ENCODE measurements at regions not wholly inside any gene's neighbourhood (a gene's known extent, or its start where the extent isn't known, plus 50 kb on each side); places are given as distances from the start of the nearest gene placed in this dataset.
"Not testable (repeated sequence)": the region's sequence is repeated elsewhere in the genome, so short reads cannot be mapped to it uniquely, and the experiment has no call there.

DNA sequence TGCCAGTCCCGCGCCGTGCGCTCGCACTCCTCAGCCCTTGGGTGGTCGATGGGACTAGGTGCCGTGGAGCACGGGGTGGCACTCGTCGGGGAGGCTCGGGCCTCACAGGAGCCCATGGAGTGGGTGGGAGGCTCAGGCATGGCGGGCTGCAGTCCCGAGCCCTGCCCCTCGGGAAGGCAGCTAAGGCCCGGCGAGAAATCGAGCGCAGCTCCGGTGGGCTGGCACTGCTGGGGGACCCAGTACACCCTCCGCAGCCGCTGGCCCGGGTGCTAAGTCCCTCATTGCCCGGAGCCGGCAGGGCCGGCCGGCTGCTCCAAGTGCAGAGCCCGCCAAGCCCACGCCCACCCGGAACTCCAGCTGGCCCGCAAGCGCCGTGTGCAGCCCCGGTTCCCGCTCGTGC lies 756.9 kb upstream of the SOX11 start:
- not testable (repeated sequence) for H3K27ac Mint-ChIP-seq; H3K4me3 Mint-ChIP-seq; H3K36me3 Mint-ChIP-seq; ATAC-seq; H3K27me3 Mint-ChIP-seq; H3K4me1 Mint-ChIP-seq (ENCODE audit: low read depth in 2 of 2); DNase-seq (ENCODE audit: low spot score); H3K9me3 Mint-ChIP-seq

GRCh38 chr2:4937550-4937949 lies 754.6 kb upstream of the SOX11 start:
- ATAC-seq (no peak), DNase-seq (ENCODE audit: low spot score) (no peak)
- Mint-ChIP-seq H3K36me3 (peaks cover 11% of the 10 kb centered on the region), H3K27me3 (no peaks in the 10 kb centered on the region), H3K4me1 (ENCODE audit: low read depth in 2 of 2) (no peaks in the 10 kb centered on the region), H3K9me3 (peaks cover 10% of the 10 kb centered on the region), H3K27ac (no peak overlapping the region), H3K4me3 (no peak overlapping the region)

DNA sequence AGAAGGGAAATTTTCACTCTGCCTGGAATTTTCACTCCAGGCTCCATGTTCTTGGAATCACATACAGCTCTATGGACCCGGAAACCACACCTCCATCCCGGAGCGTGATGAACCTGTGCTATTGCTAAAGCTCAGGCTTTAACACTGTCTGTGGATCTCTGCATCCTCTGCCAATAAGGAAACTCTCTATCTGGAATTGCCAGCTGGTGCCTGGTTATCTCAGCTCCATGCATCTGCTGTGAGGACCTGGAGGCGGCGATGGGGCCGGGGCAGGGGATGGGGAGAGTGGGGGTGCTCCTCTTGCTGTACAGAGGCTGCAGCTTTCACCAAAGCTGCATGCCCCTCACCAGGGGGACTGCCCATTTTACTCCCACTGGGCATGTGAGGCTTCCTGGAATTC lies 754.0 kb upstream of the SOX11 start:
- Mint-ChIP-seq H3K4me1 (ENCODE audit: low read depth in 2 of 2) (no peaks in the 10 kb centered on the region), H3K36me3 (peaks cover 11% of the 10 kb centered on the region), H3K9me3 (peaks cover 10% of the 10 kb centered on the region), H3K27ac (no peak overlapping the region), H3K27me3 (no peaks in the 10 kb centered on the region), H3K4me3 (no peak overlapping the region)
- DNase-seq (ENCODE audit: low spot score) (no peak), ATAC-seq (no peak)

DNA sequence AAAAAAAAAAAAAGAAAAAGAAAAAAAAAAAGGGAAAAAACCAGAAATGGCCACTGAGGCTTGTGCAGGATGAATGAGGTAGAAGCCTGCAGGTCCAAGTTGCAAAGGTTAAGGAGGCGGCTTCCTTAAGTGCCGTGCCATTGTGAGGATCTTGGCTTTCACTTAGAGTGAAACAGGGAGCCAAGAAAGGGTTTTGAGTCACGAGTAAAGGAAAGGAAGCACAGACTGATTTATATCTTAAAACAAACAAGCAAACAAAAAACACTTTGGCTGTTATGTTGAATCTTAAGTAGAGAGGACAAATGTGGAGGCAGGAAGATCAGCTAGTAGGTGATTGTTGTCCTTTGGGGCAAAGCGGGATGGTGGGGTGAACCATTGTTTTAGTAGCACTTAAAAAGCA lies 749.7 kb upstream of the SOX11 start:
- DNase-seq (ENCODE audit: low spot score): no peak
- Mint-ChIP-seq H3K4me1 (ENCODE audit: low read depth in 2 of 2) (no peaks in the 10 kb centered on the region), H3K9me3 (peaks cover 6% of the 10 kb centered on the region), H3K27me3 (no peaks in the 10 kb centered on the region), H3K36me3 (peaks cover 7% of the 10 kb centered on the region), H3K27ac (no peak overlapping the region), H3K4me3 (no peak overlapping the region)
- no peak for ATAC-seq

GRCh38 chr2:4947911-4948310 lies 744.3 kb upstream of the SOX11 start:
- ATAC-seq: no peak
- H3K4me1 Mint-ChIP-seq (ENCODE audit: low read depth in 2 of 2): no peaks in the 10 kb centered on the region
- no peak overlapping the region for H3K27ac Mint-ChIP-seq
- no peaks in the 10 kb centered on the region for H3K27me3 Mint-ChIP-seq
- no peak overlapping the region for H3K4me3 Mint-ChIP-seq
- peaks cover 8% of the 10 kb centered on the region for H3K9me3 Mint-ChIP-seq
- no peaks in the 10 kb centered on the region for H3K36me3 Mint-ChIP-seq
- DNase-seq (ENCODE audit: low spot score): no peak

DNA sequence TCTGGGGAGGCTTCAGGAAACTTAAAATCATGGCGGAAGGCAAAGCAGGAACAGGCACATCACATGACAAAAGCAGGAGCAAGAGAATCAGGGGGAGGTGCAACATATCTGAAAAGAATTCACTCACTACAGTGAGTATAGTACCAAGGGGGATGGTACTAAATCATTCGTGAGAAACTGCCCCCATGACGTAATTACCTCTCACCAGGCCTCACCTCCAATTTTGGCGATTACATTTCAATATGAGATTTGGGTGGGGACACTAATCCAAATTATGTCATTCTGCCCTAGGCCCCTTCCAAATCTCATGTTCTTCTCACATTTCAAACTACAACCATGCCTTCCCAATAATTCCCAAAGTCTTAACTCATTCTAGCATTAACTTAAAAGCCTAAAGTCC lies 740.8 kb upstream of the SOX11 start:
- Mint-ChIP-seq H3K9me3 (peaks cover 8% of the 10 kb centered on the region), H3K36me3 (no peaks in the 10 kb centered on the region), H3K4me3 (no peak overlapping the region), H3K4me1 (ENCODE audit: low read depth in 2 of 2) (no peaks in the 10 kb centered on the region), H3K27ac (no peak overlapping the region), H3K27me3 (no peaks in the 10 kb centered on the region)
- ATAC-seq: no peak
- DNase-seq (ENCODE audit: low spot score): no peak

DNA sequence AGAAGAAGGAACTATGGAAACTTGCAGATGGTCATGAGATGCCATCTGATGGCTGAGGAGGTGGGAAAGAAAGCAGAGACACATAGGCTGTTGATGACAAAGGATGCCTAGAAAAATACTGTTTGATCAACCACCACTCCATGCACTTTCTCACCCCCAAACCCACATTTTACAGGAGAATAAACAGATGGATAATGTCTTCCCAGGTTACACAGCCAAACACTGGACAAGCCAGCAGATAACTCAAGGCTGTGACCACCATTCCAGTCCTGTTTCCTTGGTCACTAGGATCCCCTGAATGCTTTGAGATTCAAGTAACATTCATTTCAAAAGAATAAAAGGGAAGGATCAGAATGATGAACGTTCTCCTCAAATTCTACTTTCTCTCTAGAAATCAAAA lies 733.0 kb upstream of the SOX11 start:
- no peak overlapping the region for H3K4me3 Mint-ChIP-seq
- H3K36me3 Mint-ChIP-seq: no peaks in the 10 kb centered on the region
- no peak overlapping the region for H3K27ac Mint-ChIP-seq
- no peaks in the 10 kb centered on the region for H3K27me3 Mint-ChIP-seq
- ATAC-seq (no peak), DNase-seq (ENCODE audit: low spot score) (no peak)
- no peaks in the 10 kb centered on the region for H3K4me1 Mint-ChIP-seq (ENCODE audit: low read depth in 2 of 2)
- H3K9me3 Mint-ChIP-seq: peaks cover 4% of the 10 kb centered on the region

GRCh38 chr2:4962419-4962818 lies 729.8 kb upstream of the SOX11 start:
- no peak overlapping the region for H3K27ac Mint-ChIP-seq
- no peaks in the 10 kb centered on the region for H3K4me1 Mint-ChIP-seq (ENCODE audit: low read depth in 2 of 2)

DNA sequence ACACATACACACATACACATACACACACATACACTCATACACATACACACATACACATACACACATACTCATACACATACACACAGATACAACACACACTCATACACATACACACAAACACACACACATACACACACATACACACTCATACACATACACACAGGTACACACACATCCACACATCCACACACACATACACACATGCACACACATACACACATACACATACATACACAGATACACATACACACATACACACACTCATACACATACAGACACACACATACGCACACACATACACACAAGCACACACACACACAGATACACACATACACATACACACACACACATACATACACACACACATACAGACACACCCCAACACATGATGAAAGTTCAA lies 729.1 kb upstream of the SOX11 start:
- DNase-seq (ENCODE audit: low spot score): no peak
- no peak for ATAC-seq
- no peaks in the 10 kb centered on the region for H3K36me3 Mint-ChIP-seq

More at GRCh38 chr2:4962419-4962818, 729.8 kb upstream of the SOX11 start:
- H3K4me3 Mint-ChIP-seq: no peak overlapping the region
- no peaks in the 10 kb centered on the region for H3K27me3 Mint-ChIP-seq
- H3K36me3 Mint-ChIP-seq: no peaks in the 10 kb centered on the region
- DNase-seq (ENCODE audit: low spot score) (no peak), ATAC-seq (no peak)
- H3K9me3 Mint-ChIP-seq: peaks cover 5% of the 10 kb centered on the region

DNA sequence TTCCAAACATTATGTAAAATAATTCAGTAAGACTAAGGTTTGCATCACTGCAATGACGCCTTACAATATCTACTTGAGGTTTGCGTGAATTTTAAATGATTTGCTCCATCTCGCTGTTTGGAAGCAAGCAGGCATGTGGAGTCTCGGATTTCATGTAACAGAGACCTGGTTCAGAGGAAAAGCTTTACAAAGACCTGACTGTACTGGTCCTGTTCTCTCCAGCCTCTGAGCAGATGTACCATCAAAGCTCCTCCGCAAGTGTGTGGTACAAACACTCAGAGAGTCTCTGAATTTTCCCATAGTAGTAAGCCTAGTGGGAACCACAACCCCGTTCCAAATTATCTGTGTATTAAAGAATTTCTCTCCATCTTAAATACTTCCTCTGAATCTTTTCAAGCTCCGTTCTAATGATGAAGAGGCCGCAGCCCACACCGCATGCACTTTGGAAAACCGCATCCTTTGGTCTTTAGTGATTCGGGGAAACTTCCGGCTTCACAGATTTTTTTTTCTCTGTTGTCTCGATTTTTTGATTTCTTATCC lies 728.1 kb upstream of the SOX11 start:
- Mint-ChIP-seq H3K4me3 (no peak overlapping the region), H3K9me3 (peaks cover 7% of the 10 kb centered on the region), H3K36me3 (no peaks in the 10 kb centered on the region), H3K27ac (no peak overlapping the region), H3K4me1 (ENCODE audit: low read depth in 2 of 2) (no peaks in the 10 kb centered on the region), H3K27me3 (no peaks in the 10 kb centered on the region)
- ATAC-seq (no peak), DNase-seq (ENCODE audit: low spot score) (no peak)

More for the DNA sequence above, 729.1 kb upstream of the SOX11 start:
- no peaks in the 10 kb centered on the region for H3K27me3 Mint-ChIP-seq
- H3K27ac Mint-ChIP-seq: no peak overlapping the region
- H3K4me3 Mint-ChIP-seq: no peak overlapping the region
- peaks cover 7% of the 10 kb centered on the region for H3K9me3 Mint-ChIP-seq
- no peaks in the 10 kb centered on the region for H3K4me1 Mint-ChIP-seq (ENCODE audit: low read depth in 2 of 2)

DNA sequence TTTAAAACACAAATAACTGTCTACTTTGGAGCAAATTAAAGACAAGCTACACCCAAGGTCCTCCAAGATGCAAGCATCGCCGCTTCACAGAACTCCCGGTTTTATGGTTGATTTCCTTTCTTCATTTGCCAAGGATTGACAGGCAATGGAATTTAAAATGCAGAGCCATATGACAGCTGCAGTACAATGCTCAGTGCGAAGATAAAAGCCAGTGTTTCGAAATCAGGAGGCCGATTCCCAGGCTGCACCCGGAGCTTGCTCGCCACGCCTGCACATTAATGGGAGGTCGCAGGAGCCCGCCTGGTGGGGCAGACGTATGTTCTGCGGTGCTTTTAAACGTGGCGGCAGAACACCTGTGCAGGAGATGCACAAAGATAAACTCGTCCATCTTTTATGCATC lies 727.6 kb upstream of the SOX11 start:
- Mint-ChIP-seq H3K4me1 (ENCODE audit: low read depth in 2 of 2) (no peaks in the 10 kb centered on the region), H3K27me3 (no peaks in the 10 kb centered on the region), H3K36me3 (no peaks in the 10 kb centered on the region), H3K4me3 (no peak overlapping the region), H3K27ac (no peak overlapping the region), H3K9me3 (peaks cover 7% of the 10 kb centered on the region)
- no peak for ATAC-seq
- DNase-seq (ENCODE audit: low spot score): no peak

GRCh38 chr2:4965556-4966320 lies 726.4 kb upstream of the SOX11 start:
- Mint-ChIP-seq H3K4me3 (no peak overlapping the region), H3K9me3 (peaks cover 13% of the 10 kb centered on the region)
- no peak for ATAC-seq

GRCh38 chr2:4967206-4967605 lies 725.0 kb upstream of the SOX11 start:
- no peak for ATAC-seq
- Mint-ChIP-seq H3K36me3 (peaks cover 4% of the 10 kb centered on the region), H3K27ac (no peak overlapping the region), H3K27me3 (no peaks in the 10 kb centered on the region), H3K9me3 (peaks cover 17% of the 10 kb centered on the region), H3K4me3 (no peak overlapping the region), H3K4me1 (ENCODE audit: low read depth in 2 of 2) (no peaks in the 10 kb centered on the region)
- DNase-seq (ENCODE audit: low spot score): no peak

More at GRCh38 chr2:4965556-4966320, 726.4 kb upstream of the SOX11 start:
- DNase-seq (ENCODE audit: low spot score): no peak
- Mint-ChIP-seq H3K27me3 (no peaks in the 10 kb centered on the region), H3K36me3 (peaks cover 3% of the 10 kb centered on the region), H3K4me1 (ENCODE audit: low read depth in 2 of 2) (no peaks in the 10 kb centered on the region), H3K27ac (no peak overlapping the region)

GRCh38 chr2:4972472-4972871 lies 719.7 kb upstream of the SOX11 start:
- no peak overlapping the region for H3K27ac Mint-ChIP-seq
- no peak for DNase-seq (ENCODE audit: low spot score)
- no peak for ATAC-seq
- H3K4me1 Mint-ChIP-seq (ENCODE audit: low read depth in 2 of 2): no peaks in the 10 kb centered on the region
- H3K4me3 Mint-ChIP-seq: no peak overlapping the region
- H3K27me3 Mint-ChIP-seq: no peaks in the 10 kb centered on the region
- peaks cover 11% of the 10 kb centered on the region for H3K9me3 Mint-ChIP-seq
- peaks cover 4% of the 10 kb centered on the region for H3K36me3 Mint-ChIP-seq

DNA sequence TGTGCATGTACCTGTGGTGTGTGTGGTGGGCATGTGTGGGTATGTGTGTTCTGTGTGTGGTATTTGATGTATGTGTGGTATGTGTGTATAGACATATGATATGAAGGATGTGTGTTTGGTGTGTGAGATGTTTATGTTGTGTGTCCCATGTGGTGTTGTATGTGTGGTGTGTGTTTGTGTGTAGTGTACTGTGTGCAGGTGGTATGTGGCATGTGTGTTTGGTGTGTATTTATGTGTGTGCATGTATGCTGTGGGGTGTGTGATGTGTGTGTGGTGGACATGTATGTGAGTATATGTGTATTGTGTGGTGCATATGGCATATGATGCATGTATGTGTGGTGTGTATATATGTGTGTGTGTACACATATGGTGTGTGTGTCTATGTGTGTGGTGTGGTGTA lies 718.8 kb upstream of the SOX11 start:
- H3K4me3 Mint-ChIP-seq: no peak overlapping the region
- H3K36me3 Mint-ChIP-seq: peaks cover 4% of the 10 kb centered on the region
- DNase-seq (ENCODE audit: low spot score) (no peak), ATAC-seq (no peak)
- no peaks in the 10 kb centered on the region for H3K4me1 Mint-ChIP-seq (ENCODE audit: low read depth in 2 of 2)
- peaks cover 10% of the 10 kb centered on the region for H3K9me3 Mint-ChIP-seq
- no peak overlapping the region for H3K27ac Mint-ChIP-seq
- no peaks in the 10 kb centered on the region for H3K27me3 Mint-ChIP-seq
